HUES48 (cell line): ENCODE measurements at regions not wholly inside any gene's neighbourhood (a gene's known extent, or its start where the extent isn't known, plus 50 kb on each side); places are given as distances from the start of the nearest gene placed in this dataset.
A peak's percentile ranks its signal among the peaks of the same experiment; 100 is the strongest.

Experiments used
- H3K27ac ChIP-seq: one replicate; pipeline ENCODE4 v1.7.0; 2013; ENCODE audit warnings: low read depth, low read length, inconsistent platforms
- H3K27me3 ChIP-seq: 2 replicates; pipeline ENCODE4 v1.6.1; 2013; ENCODE audit warnings: mild to moderate bottlenecking, low read length; ENCODE audit not compliant: control insufficient read depth, insufficient read depth
- H3K36me3 ChIP-seq: 2 replicates; pipeline ENCODE4 v1.6.1; 2013; ENCODE audit warnings: low read length; ENCODE audit not compliant: control insufficient read depth, insufficient read depth
- H3K4me1 ChIP-seq: 2 replicates; pipeline ENCODE4 v1.6.1; 2013; ENCODE audit warnings: mild to moderate bottlenecking, low read length; ENCODE audit not compliant: control insufficient read depth, insufficient read depth
- H3K4me3 ChIP-seq: 2 replicates; pipeline ENCODE4 v1.5.1; 2013; ENCODE audit warnings: mild to moderate bottlenecking, low read depth, low read length
- H3K9ac ChIP-seq: 2 replicates; pipeline ENCODE4 v1.6.1; 2013; ENCODE audit warnings: mild to moderate bottlenecking, low read depth, low read length, moderate library complexity
- H3K9me3 ChIP-seq: 2 replicates; pipeline ENCODE4 v1.6.1; 2013; ENCODE audit warnings: low read length; ENCODE audit not compliant: control insufficient read depth, insufficient read depth

- H3K4me3 ChIP-seq = peak overlapping the region; percentile 58
- no peaks in the 10 kb centered on the region for H3K36me3 ChIP-seq
- no peaks in the 10 kb centered on the region for H3K9me3 ChIP-seq
- H3K27ac ChIP-seq = peak overlapping the region; percentile 78
- peaks cover 54% of the 10 kb centered on the region for H3K4me1 ChIP-seq
- H3K27me3 ChIP-seq = peaks cover 21% of the 10 kb centered on the region
- peak overlapping the region; percentile 62; the same call in 1 of the 2 replicates for H3K9ac ChIP-seq
Observed at GRCh38 chr13:94968757-94969086, 256.4 kb upstream of the SOX21 start.

- Histone ChIP-seq H3K36me3 (no peaks in the 10 kb centered on the region), H3K4me3 (peak overlapping the region; percentile 58), H3K9ac (peak overlapping the region; percentile 62), H3K27me3 (peaks cover 21% of the 10 kb centered on the region), H3K4me1 (peaks cover 49% of the 10 kb centered on the region), H3K27ac (peak overlapping the region; percentile 78), H3K9me3 (no peaks in the 10 kb centered on the region)
Observed at GRCh38 chr13:94968040-94968756, 255.9 kb upstream of the SOX21 start.

- H3K4me1 ChIP-seq = peaks cover 48% of the 10 kb centered on the region
- H3K9ac ChIP-seq = peak overlapping the region; percentile 42
- peak overlapping the region; percentile 78 for H3K27ac ChIP-seq
- H3K9me3 ChIP-seq = no peaks in the 10 kb centered on the region
- peak overlapping the region; percentile 58 for H3K4me3 ChIP-seq
- H3K36me3 ChIP-seq = no peaks in the 10 kb centered on the region
- peaks cover 21% of the 10 kb centered on the region for H3K27me3 ChIP-seq
Observed at GRCh38 chr13:94967183-94968039, 255.1 kb upstream of the SOX21 start.

GRCh38 chr13:94966422-94966955 is 254.1 kb upstream of the SOX21 start:
- H3K9ac ChIP-seq = no peak overlapping the region
- no peak overlapping the region for H3K27ac ChIP-seq
- peaks cover 21% of the 10 kb centered on the region for H3K27me3 ChIP-seq
- no peaks in the 10 kb centered on the region for H3K36me3 ChIP-seq
- peaks cover 38% of the 10 kb centered on the region for H3K4me1 ChIP-seq
- H3K9me3 ChIP-seq = no peaks in the 10 kb centered on the region
- H3K4me3 ChIP-seq = no peak overlapping the region

GRCh38 chr13:94959626-94960025 is 247.3 kb upstream of the SOX21 start:
- Histone ChIP-seq H3K4me1 (peaks cover 5% of the 10 kb centered on the region; the same call in 1 of the 2 replicates), H3K27ac (no peak overlapping the region), H3K4me3 (no peak overlapping the region), H3K9ac (no peak overlapping the region), H3K9me3 (no peaks in the 10 kb centered on the region), H3K27me3 (no peaks in the 10 kb centered on the region), H3K36me3 (no peaks in the 10 kb centered on the region)

- H3K27ac ChIP-seq = peak overlapping the region; percentile 3
- H3K36me3 ChIP-seq = no peaks in the 10 kb centered on the region
- no peaks in the 10 kb centered on the region for H3K9me3 ChIP-seq
- no peak overlapping the region for H3K4me3 ChIP-seq
- no peaks in the 10 kb centered on the region for H3K27me3 ChIP-seq
- peaks cover 5% of the 10 kb centered on the region; the same call in 1 of the 2 replicates for H3K4me1 ChIP-seq
- no peak overlapping the region for H3K9ac ChIP-seq
Observed at GRCh38 chr13:94956417-94957110, 244.2 kb upstream of the SOX21 start.

- Histone ChIP-seq H3K4me3 (no peak overlapping the region), H3K9me3 (no peaks in the 10 kb centered on the region), H3K27ac (no peak overlapping the region), H3K36me3 (no peaks in the 10 kb centered on the region), H3K4me1 (peaks cover 25% of the 10 kb centered on the region), H3K9ac (no peak overlapping the region), H3K27me3 (no peaks in the 10 kb centered on the region)
Observed at GRCh38 chr13:94952787-94953186, 240.4 kb upstream of the SOX21 start.

- Histone ChIP-seq H3K27me3 (no peaks in the 10 kb centered on the region), H3K36me3 (no peaks in the 10 kb centered on the region), H3K27ac (no peak overlapping the region), H3K9me3 (no peaks in the 10 kb centered on the region), H3K9ac (no peak overlapping the region), H3K4me1 (peaks cover 40% of the 10 kb centered on the region), H3K4me3 (no peak overlapping the region)
Observed at GRCh38 chr13:94950303-94950702, 238.0 kb upstream of the SOX21 start.

- peak overlapping the region; percentile 95 for H3K27ac ChIP-seq
- peaks cover 46% of the 10 kb centered on the region for H3K4me1 ChIP-seq
- no peak overlapping the region for H3K4me3 ChIP-seq
- H3K9me3 ChIP-seq = no peaks in the 10 kb centered on the region
- no peak overlapping the region for H3K9ac ChIP-seq
- no peaks in the 10 kb centered on the region for H3K36me3 ChIP-seq
- no peaks in the 10 kb centered on the region for H3K27me3 ChIP-seq
Observed at GRCh38 chr13:94947965-94948371, 235.6 kb upstream of the SOX21 start.

- Histone ChIP-seq H3K4me1 (peaks cover 46% of the 10 kb centered on the region), H3K27ac (peak overlapping the region; percentile 95), H3K27me3 (no peaks in the 10 kb centered on the region), H3K9me3 (peaks cover 3% of the 10 kb centered on the region), H3K36me3 (no peaks in the 10 kb centered on the region), H3K4me3 (no peak overlapping the region), H3K9ac (no peak overlapping the region)
Observed at GRCh38 chr13:94947392-94947791, 235.0 kb upstream of the SOX21 start.
